HG02885 (cell line): ENCODE measurements at regions not wholly inside any gene's neighbourhood (a gene's known extent, or its start where the extent isn't known, plus 50 kb on each side); places are given as distances from the start of the nearest gene placed in this dataset.
"Not testable (repeated sequence)": the region's sequence is repeated elsewhere in the genome, so short reads cannot be mapped to it uniquely, and the experiment has no call there.

Source experiments
- ATAC-seq: cut with Tn5 transposase; IDR thresholded peaks from one replicate; pipeline ENCODE4 v1.9.1; 2021; ENCODE audit warnings: mild to moderate bottlenecking; ENCODE audit not compliant: unreplicated experiment, poor library complexity

DNA sequence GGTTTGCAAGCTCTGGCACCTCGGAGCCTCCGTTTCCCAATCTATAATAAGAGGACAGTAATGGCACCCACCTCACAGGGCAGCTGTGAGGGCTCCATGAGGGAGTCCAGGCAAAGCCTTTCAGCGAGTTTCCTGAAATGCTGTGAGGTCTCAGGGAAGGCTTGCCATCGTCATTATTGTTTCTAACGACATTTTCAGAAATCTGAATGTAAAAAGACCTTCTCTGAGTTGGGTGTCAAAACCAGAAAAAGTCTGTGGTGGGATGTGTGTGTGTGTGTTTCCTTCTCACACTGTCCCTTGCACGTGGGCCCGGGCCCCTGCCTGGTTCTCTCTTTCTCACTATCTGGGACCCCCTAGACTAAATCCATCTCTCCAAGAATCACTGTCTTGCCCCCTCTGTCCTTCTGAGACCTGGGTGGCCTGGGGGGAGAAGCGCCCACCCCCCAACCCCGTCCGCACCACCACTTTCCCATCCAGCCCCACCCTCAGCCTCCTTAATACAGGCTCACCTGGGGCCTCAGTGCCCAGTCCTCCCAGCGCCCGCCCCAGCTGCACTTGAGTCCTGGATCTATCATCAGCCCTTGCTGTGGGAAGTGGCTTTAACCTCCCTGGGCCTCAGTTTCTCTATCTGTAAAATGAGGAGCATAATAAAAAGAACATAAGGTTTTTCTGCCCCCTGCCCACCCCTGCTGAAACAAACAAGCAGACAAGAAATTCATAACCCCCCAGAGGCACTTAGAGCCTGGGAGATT lies 180.3 kb downstream of the C9orf50 start:
- no peak for ATAC-seq

DNA sequence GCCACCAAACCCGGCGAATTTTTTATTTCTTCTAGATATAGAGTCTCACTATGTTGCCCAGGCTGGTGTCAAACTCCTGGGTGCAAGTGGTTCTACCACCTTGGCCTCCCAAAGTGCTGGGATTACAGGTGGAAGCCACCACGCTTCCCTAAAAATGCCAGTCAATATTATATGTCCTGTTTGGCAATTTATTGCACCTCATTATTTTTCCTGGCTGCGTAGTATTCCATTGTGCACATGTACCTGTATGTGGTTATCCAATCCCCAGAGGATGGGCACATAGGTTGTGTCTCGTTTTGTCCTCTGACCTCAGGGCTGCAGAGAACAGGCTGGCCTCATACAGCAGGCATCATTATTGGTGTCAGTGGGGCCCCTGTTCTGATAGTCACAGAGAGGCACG lies 181.7 kb downstream of the C9orf50 start:
- no peak for ATAC-seq

GRCh38 chr9:129437626-129438323 lies 183.1 kb downstream of the C9orf50 start:
- ATAC-seq: no peak

DNA sequence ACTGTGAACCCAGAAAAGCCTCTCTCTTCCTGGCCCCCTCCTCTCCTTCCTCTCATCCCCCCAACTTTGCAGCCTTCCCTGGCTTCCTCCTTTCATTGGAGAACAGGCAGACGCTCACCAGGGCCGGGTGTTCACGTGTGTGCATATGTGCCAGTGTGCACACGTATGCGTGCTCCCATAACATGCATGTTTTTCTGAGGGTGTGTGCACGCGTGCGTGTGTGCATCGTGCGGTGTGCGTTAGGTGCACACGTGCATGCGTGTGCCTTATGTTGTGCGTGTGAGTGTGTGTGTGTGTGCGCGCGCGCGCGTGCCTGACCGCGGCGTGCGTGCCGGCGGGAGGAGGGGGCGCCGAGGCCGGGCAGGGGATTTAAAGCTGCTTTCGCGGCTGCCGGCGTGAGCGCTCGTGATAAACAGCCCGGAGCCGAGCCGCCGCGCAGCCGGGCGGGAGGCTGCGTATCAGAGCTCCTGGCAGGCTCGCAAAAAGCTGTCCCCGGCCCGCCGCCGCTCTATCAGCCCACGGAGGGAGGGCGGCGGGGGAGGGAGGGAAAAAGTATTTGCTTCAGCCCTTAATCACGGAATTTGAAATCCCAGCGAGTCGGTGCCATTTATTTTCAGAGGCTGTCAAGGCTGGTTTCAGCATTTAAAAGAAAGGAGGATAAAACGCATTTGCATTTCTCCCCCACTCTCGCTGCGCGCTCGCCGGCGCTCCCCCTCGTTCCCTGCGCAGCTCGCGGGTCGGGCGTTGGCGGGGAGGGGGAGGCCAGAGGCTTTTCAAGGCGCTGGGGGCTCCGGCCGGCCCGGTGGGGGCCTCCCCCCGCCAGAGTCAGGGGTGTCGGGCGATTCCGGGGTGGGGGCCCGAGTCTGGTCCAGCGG lies 183.9 kb downstream of the C9orf50 start:
- ATAC-seq: no peak

DNA sequence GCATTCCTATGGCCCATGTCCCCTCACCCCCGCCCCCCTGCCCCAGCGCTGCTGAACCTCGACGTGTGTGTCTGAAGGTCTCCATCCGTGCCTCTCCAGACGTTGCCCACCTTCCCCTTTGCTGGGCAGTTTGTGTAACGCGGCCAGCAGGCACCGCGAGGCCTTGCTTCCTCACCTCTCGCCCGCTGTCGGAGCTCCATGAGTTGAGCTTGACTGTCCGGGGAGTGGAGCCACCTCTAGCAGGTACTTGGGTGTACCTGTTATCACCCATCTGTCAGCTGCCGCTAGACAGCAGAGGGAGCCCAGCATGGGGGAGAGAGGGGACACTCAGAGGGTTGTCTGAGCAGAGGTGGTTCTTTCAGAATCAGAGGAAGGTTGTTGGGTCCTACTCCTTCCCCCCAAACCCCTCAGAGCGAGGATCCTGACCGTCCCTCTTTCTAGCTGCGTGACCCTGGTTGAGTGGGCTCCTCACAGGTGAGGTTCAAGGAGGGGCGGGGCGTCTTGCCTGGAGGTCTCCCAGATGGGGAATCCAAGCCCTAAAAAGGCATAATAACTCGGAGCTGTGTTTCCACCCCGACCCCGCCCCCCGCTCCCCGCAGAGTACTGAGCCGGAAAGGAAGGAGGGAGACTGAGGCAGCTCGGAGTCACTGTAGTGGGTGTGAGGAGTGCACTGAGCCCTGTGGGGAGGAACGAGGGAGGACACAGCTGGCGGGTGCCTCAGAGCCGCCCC lies 184.7 kb downstream of the C9orf50 start:
- no peak for ATAC-seq

GRCh38 chr9:129435291-129435690 lies 185.6 kb downstream of the C9orf50 start:
- no peak for ATAC-seq

- ATAC-seq: no peak
These were observed 186.7 kb downstream of the C9orf50 start for GRCh38 chr9:129434187-129434586.

GRCh38 chr9:129432297-129433154 lies 188.4 kb downstream of the C9orf50 start:
- no peak for ATAC-seq

- ATAC-seq: no peak
These were observed 189.8 kb downstream of the C9orf50 start for GRCh38 chr9:129430940-129431643.

DNA sequence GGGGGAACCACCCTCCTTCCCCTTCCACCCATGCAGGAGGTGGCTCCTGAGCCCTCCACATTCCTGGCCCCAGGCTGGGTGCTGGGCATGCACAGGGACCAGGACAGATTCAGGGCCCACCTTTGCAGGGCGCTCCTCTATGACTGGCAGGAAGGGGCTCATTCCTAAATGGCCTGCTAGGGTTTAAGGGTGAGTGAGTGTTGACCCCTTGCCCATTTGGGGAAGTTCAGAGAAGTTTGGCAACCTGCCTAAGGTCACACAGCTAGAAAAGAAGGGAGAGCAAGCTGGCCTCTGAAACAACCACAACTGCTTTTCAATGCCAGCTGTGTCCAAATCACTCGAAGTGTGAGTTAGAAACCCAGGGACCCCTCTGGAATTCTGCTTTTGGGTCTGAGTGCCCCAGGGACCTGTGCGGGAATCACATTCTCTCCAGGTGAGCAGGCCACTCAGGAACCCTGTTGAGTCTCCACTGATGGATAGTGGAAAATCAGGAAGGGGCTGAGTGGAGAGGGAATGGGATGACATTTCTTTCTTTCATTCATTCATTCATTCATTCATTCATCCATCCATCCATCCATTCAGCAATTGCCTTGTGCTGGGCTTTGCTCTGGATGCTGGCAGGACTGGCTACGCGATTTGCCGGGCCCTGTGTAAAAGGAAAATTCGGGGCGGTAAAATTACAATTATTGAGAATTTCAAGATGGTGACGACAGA lies 191.9 kb downstream of the C9orf50 start:
- no peak for ATAC-seq

- no peak for ATAC-seq
These were observed 193.8 kb downstream of the C9orf50 start for GRCh38 chr9:129427149-129427548.

GRCh38 chr9:129423755-129424154 lies 197.1 kb downstream of the C9orf50 start:
- ATAC-seq: not testable (repeated sequence)

DNA sequence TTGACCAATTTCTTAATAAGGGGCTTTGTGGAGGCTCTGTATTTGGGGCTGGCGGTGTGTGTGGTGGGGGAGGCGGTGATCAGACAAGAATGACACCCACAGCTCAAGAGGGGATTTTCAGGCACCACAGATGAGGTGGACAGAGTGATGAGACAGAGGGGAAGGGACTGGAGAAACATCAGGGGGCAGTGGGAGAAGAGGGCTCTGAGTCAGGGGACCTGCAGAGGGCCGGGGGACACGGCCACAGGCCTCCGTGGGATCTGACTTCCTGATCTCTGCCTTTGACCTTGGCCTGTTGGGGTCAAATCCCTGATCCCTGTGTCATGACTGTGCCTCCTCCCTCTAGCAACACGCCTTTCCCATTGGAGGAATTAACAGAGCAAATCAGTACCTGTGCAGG lies 197.7 kb downstream of the C9orf50 start:
- no peak for ATAC-seq

DNA sequence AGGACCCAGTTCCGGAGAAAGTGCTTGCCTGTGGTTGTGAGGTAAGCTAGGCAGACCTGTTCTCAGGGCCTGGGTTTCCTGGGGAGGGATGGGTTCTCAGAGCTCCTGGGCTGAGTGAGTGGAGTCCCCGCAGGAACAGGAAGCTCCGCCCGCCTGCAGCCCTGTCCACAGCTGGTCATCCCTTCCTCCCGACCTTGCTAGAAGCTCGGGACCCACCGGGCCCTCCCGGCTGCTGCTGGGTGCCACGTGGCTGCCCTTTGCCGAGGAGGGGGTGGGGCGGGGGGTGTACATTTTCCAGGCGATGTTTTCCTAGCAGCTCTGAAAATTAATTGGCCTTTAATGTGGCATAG lies 198.1 kb downstream of the C9orf50 start:
- no peak for ATAC-seq

DNA sequence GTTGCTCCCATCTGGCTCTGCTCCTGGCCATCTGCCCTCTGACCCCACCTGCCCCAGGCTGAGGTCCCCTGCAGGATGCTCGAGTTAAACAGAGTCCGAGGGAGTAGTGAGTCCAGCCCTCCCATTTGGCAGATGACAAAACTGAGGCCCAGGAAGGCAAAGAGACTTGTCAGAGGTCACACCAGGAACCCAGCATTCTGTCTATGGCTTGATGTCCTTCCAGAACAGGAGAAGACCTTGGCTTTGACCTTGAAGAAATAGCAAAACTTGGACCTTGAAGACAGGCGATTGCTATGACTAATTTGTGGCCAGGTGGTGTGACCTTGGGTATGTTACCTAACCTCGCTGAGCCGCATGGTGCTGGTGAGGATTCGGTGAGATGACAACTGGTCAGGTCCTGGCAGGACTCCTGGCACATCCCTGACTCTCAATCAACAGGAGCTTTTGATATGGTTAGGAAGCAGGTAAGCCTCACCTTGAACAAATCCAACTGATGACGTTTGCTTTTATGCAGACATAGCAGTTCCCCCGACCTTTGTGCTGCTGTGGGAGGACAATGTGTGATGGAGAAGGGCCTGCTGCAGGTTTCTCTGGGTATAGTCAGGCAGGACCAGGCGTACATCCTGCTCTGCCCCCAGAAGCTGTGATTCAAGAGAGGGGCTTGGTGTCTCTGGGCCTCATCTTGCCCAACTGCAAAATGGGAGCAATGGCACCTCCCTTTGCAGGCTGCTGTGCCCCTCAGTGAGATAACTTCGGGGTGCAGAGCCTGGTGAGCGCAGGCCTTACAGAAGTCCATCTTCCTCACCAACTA lies 198.7 kb downstream of the C9orf50 start:
- no peak for ATAC-seq

DNA sequence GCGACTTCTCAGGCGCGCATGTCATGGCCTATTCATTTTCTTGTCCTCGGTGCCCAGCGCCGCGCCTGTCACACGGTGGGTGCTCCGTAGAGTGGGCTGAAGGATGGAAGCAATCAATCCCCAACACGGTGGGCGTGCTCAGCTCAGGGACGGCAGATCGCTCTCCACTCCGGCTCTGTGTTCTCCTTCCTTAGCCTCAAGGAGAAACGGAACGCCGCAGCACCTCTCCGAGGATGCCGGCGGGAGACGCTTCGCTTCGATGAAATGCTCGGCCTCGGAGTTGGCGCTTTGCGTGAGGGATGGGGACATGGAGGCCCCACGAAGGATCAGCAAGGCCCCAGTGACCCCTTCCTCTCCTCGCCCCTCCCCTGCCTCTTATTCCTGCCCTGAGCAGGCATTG lies 199.5 kb downstream of the C9orf50 start:
- ATAC-seq: no peak

DNA sequence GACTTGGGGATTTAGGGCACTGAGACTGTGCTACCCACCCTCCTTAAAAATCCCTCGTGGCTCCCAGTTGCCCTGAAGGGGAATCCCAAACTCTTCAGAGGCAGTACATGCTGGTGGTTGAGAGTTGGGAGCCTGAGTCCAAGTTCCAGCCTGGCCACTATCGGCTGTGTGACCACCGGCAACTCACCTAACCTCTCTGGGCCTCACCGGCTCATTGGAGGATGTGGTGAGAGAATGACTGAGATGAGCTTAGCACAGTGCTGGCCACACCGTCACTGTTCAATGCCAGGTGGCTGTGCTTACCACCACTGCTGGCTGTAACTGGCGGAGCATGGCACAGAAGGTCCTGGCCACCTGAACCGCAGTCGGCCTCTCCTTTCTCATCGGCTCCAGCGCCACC lies 200.2 kb downstream of the C9orf50 start:
- no peak for ATAC-seq
